ENCODE measurements at regions not wholly inside any gene's neighbourhood (a gene's known extent, or its start where the extent isn't known, plus 50 kb on each side); places are given as distances from the start of the nearest gene placed in this dataset.

DNA sequence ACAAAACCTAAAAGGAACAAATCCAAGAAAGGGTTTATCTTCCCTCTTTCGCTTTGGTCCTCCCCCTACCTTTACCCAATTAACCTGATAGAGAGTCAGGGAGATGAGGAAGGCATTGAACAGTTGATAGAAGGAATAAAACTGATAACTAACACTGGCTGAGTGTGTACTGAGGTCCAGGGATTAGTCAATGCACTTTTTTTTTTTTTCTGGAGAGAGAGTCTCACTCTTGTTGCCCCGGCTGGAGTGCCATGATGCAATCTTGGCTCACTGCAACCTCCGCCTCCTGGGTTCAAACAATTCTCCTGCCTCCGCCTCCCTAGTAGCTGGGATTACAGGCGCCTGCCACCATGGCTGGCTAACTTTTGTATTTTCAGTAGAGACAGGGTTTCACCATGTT, 250.2 kb upstream of the CWC22 start:
- intact Hi-C loops (cut with micrococcal nuclease): no loop called here
- no peak overlapping the region for H3K4ac ChIP-seq (ENCODE audit: low read depth, low read length)

More for the DNA sequence above, 250.2 kb upstream of the CWC22 start:
- no peak for ATAC-seq (ENCODE audit: low read depth)
- H4K8ac ChIP-seq (ENCODE audit: low read depth in 2 of 2, low read length in 2 of 2): no peak overlapping the region
- no peaks in the 10 kb centered on the region for H3K9me1 ChIP-seq (ENCODE audit: insufficient read depth, low read length)
- no peaks in the 10 kb centered on the region for H3K36me3 ChIP-seq (ENCODE audit: control insufficient read depth, insufficient read depth, low read length)
- no peak for TF ChIP-seq MXI1 (IDR thresholded peaks at IDR 0.05; ENCODE audit: borderline replicate concordance, low read depth, low read length)
- no peak overlapping the region for H4K5ac ChIP-seq (ENCODE audit: low read depth, low read length)
- no peak overlapping the region for H4K91ac ChIP-seq (ENCODE audit: insufficient read depth, low read depth, low read length)
- no peak overlapping the region for H3K4me3 ChIP-seq (ENCODE audit: insufficient read depth, low read depth, low read length)
- dilution Hi-C loops (cut with HindIII; ENCODE audit: low sequenced_read_pairs, unreplicated experiment): no loop called here
- H2AFZ ChIP-seq (replicated peaks; ENCODE audit: low read length, poor library complexity): no peak overlapping the region
- no peaks in the 10 kb centered on the region for H3K27me3 ChIP-seq (ENCODE audit: control insufficient read depth, insufficient read depth, low read length)
- H2AK5ac ChIP-seq (ENCODE audit: low read depth, low read length): no peak overlapping the region
- H3K9me3 ChIP-seq (ENCODE audit: control insufficient read depth, insufficient read depth, low read length): no peaks in the 10 kb centered on the region
- no TSS peak for BruUV-seq (replicated peaks)
- H2BK15ac ChIP-seq (ENCODE audit: low read depth, low read length): no peak overlapping the region
- no peaks in the 10 kb centered on the region for H3K79me1 ChIP-seq (ENCODE audit: low read depth in 1 of 2, low read length in 2 of 2)
- no peak overlapping the region for H2AK9ac ChIP-seq (replicated peaks; ENCODE audit: low read depth, low read length, poor library complexity)
- no peak overlapping the region for H2BK5ac ChIP-seq (ENCODE audit: low read depth, low read length, poor library complexity, severe bottlenecking)
- H3K4me2 ChIP-seq (ENCODE audit: low read depth, low read length): no peak overlapping the region
- H3K14ac ChIP-seq (replicated peaks; ENCODE audit: low read depth, low read length): no peak overlapping the region
- no CpG with 5 or more reads among the region's 5 CpGs for WGBS, 2 experiments (ENCODE audit: extremely low coverage in 2 of 2, insufficient read length in 1 of 2)
- DNase-seq: no peak
- H3K23ac ChIP-seq (ENCODE audit: low read depth, low read length): no peak overlapping the region
- CTCF ChIA-PET: no interaction called here
- H3K56ac ChIP-seq (ENCODE audit: extremely low read depth, insufficient read depth, low read length): no peak overlapping the region
- no peaks in the 10 kb centered on the region for H3K4me1 ChIP-seq (ENCODE audit: control insufficient read depth, insufficient read depth, low read length)
- POLR2A ChIA-PET (ENCODE audit: unreplicated experiment): no interaction called here
- in situ Hi-C loops (cut with MboI; ENCODE audit: low sequenced_read_pairs): no loop called here
- H2BK20ac ChIP-seq (ENCODE audit: low read depth, low read length): no peak overlapping the region
- no peak overlapping the region for H2BK120ac ChIP-seq (ENCODE audit: low read depth, low read length)
- H4K20me1 ChIP-seq (ENCODE audit: insufficient read depth, low read length): no peaks in the 10 kb centered on the region
- H3K18ac ChIP-seq (ENCODE audit: low read depth, low read length): no peak overlapping the region
- no peak overlapping the region for H3K9ac ChIP-seq (ENCODE audit: low read depth, low read length)
- no peak overlapping the region for H3K27ac ChIP-seq (ENCODE audit: insufficient read depth, low read length)
